GM18508 (cell line): ENCODE measurements at regions not wholly inside any gene's neighbourhood (a gene's known extent, or its start where the extent isn't known, plus 50 kb on each side); places are given as distances from the start of the nearest gene placed in this dataset.

Experiments used
- ATAC-seq: cut with Tn5 transposase; IDR thresholded peaks from one replicate; pipeline ENCODE4 v1.9.1; 2021; ENCODE audit warnings: moderate number of reproducible peaks; ENCODE audit not compliant: insufficient read depth, unreplicated experiment

DNA sequence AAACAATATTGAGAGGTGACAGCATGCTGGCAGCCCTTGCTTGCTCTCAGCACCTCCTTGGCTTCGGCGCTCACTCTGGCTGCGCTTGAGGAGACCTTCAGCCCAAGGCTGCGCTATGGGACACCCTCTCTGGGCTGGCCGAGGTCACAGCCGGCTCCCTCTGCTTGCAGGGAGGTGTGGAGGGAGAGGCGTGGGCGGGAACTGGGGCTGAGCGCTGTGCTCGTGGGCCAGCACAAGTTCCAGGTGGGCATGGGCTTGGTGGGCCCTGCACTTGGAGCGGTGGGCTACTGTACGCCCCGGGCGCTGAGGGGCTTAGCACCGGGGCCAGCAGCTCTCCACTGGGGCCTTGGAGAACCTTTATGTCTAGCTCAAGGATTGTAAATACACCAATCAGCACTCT is 1613.8 kb upstream of the IGFBP7 start:
- ATAC-seq, result no peak

DNA sequence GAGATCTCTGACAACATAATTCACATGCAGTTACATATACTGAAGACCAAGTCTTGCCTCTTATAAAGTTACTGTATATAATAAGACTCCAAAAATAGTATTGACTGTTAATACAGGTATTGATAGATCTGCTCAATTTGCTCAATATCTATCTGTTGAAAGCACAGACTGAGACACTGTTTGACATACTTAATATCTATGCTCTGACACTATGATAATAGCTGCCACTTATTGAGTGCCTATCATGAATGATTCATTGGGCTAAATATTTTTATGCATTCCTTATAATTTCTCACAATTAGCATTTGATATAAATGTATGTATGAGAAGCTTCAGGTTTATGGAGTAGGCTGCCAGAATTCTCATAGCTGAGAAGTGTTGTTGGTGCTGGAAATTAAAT is 1600.9 kb upstream of the IGFBP7 start:
- ATAC-seq, result no peak

DNA sequence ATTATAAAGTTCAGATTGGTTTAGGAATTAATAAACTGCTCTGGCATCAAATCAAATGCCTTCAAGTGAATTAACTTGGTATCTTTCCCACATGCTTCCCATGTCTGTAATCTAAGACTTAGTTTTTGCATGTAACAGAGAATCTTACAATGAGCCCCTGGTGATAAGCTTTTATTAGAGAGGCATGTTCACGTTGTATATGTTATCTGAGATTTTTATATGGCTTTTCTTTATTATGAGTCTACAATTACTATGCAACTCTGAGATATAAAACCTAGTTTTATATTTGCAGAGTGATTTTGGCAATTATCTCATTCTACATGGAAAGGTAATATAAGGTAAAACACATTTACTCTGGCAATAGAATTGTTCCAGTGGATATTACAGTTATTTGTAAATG is 1578.4 kb upstream of the IGFBP7 start:
- no peak for ATAC-seq

DNA sequence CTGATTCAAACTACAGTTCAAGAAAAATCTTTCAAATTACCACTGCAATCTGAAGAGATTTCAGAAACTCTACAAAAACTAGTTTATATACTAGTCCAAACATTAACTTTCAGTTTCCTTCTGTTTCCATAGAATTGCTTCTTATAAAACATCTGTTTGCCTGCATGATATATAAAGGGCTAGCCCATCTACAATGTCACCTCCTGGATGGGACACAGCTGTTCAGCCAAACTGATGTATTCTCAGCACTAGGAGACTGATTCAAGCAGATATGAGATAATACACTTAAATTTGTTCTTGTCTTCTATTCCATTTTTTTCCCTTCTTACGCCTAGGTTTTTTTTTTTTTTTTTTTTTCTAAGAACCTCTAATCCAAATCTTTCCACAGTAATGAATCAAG is 1569.7 kb upstream of the IGFBP7 start:
- no peak for ATAC-seq

DNA sequence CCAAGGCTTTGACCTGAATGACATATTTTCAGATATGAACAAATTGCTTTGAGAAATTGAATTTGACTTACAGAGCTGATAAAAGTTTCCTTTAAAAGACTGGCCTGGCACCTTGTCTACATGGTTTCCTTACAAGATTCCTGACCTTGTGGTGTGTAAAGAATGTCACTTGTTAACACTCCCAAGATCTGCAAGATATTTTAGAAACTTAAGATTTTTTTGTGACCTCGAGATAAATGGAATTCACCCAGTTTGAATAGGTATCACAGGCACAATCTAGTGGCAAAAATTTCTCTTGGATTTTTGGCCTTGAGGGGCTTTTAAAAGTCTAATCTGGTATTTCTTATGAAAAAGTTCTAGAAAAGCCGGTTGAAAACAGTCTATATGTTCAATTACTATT is 1568.9 kb upstream of the IGFBP7 start:
- ATAC-seq, result no peak

DNA sequence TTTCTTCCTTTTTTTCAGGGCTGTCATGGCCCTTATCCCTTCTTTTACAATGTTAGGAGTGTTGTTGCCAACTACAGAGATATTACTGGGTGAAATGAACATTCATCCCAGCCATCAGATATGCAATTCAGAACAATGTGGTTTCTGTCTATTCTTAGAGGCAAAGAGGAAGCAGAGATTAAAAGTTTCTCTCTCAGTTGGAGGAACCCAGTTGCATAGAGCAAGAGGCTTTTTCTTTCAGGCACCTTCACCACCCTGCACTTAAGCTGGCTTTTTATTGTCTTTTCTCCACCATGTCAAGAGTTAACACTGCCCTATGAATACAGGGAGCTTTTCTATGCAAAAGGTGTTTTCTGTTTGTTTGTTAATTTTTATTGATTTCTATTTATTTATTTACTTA is 1559.6 kb upstream of the IGFBP7 start:
- ATAC-seq, result no peak

DNA sequence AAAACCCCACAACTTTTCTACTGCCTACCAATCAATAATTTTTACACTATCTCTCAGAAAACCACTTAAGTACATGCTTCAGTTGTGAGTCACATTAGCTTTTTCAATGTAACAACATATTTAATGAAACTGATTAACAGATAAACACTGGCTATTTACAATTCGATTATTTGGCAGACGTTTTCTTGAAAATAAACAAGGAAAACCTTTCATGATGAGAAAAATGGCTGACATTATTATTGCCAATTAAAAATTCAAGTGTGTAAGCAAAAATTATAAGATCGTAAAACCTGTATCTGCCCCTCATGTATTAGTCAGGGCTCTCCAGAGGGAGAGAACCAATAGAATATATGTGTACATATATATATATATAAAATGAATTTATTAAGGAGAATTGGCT is 1555.5 kb upstream of the IGFBP7 start:
- no peak for ATAC-seq

DNA sequence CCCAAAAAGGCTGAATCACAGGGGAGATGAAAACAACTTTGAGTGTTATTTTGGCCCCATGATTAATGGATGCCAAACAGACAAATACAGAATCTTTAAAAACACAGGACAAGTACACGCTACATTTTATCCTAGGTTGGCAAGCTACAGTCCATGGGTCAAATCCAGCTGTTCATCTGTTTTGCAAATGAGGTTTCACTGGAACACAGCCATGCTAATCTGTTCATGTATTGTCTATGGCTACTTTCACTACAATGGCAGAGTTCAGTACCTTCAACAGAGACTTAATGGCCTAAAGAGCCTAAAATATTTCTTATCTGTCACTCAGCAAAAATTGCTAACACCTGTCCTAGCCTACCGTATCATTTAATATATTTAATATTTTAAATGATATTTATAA is 1548.5 kb upstream of the IGFBP7 start:
- ATAC-seq, result no peak

DNA sequence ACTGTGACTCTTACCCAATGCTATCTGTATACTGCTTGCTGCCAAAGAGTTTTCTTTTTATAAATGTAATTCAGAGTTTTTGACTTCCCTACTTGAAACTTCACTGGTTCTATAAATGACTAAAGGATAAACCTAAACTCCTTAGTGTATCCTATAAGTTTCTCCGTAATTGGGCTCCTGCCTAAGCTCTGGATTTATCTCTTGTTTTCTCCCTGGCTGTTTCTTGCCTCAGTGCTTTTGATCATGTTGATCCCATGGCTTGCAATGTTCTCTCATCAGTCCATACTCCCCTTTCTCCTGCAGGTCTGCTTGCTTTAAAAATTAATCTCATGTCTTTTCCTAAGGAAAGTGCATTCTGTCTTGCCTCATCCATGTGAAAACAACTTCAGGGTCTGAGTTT is 1543.1 kb upstream of the IGFBP7 start:
- ATAC-seq, result no peak

DNA sequence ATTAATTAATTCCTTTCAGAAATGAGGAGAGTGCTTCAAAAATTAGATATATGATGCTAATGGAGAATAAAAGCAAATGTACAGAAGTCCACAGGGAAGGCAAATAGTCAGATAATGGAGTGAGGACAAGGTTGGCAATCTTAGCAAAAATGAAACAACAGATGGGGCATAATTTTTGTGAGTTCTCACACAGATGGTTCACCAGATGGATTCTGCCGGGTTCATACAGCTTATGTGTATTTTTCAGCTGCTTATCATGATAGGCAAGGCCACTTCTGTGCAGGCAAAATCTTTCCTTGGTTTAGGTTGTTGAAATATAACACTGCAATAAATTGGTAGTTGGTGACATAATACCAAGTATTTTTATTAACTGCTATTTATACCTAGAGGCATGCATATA is 1539.0 kb upstream of the IGFBP7 start:
- ATAC-seq, result no peak

DNA sequence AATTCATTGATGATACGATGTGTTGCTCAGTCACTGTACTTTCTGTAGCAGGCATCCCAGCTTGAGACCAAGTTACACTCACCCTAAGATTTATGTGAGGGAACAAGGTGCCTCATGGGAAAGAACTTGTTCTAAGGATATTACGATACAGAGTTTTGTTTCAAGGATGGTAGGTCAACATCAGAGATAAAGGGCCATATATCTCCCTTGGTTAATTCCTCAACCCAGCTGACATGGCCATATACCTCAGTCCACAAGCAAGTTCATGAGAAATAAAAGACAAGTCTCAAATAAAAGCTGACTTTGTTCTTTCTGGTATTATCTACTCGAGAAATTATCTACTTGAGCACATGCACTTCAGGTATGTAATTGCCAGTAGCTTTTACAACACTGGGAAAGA is 1535.9 kb upstream of the IGFBP7 start:
- ATAC-seq, result no peak

DNA sequence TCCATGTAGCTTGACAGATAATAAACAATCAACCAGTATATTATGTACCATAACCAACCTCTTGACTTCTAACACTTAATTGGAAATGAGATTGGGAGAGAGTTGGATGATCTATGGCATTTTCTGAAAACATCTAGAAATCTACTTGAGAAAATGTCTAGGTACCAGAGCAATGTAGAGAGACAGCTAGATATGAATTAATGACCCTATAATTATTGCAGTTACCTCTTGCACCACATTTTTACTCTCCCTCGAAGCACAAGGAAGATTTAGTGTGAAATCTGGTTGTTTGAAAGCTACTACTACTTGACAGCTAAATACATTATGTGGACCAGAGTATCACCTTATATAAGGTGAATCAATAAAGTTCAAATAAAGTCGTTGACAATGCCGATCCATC is 1534.4 kb upstream of the IGFBP7 start:
- ATAC-seq, result no peak

DNA sequence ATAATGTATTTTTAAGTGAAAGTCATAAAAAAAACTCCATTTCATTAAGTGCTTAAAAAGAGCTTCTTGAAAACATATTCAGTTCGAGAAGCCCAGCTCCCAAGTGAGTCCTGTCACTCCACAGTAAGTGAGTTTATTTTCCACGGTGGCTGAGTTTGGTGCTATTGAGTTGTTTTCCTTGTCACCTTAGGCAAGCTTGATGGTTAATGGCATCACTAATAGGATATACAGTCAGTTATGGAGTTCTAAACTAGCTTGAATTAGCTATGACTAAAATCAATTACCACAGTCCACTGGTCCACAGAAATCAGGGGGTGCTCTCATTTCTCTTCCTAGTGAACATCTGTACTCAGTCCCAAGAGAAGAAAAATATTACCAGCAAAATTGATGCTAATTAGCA is 1526.2 kb upstream of the IGFBP7 start:
- ATAC-seq, result no peak

DNA sequence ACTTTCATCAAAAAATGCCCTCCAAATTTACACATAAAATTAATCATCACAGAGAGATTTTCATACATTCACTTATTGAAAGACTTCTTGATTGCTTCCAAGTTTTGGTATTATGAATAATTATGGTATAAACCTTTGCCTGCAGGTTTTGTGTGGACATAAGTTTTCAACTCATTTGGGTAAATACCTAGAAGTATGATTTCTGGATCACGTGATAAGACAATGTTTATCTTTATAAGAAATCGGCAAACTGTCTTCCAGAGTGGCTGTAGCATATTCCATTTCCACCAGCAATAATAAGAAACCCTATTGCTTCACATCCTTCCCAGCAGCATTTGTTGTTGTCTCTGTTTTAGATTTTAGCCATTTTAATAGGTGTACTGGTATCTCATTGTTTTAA is 1507.0 kb upstream of the IGFBP7 start:
- no peak for ATAC-seq

DNA sequence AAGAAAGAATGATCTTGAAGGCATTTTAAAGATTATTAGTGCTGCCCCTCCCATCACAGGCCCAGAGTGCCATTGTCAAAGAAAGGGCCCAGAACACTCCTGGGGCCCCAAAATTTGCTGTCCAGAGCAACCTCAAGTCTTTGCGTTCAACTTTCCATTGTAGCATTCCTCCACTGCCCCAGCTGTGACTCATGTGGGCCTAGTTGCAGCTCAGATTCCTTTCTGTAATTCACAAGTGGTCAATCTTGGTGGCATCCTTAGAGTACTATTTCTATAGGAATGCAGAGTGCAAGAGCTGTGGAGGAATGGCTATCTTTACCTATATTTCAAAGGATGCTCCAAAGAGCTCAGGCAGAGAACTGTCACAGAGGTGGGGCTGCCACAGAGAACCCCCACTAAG is 1500.8 kb upstream of the IGFBP7 start:
- no peak for ATAC-seq

DNA sequence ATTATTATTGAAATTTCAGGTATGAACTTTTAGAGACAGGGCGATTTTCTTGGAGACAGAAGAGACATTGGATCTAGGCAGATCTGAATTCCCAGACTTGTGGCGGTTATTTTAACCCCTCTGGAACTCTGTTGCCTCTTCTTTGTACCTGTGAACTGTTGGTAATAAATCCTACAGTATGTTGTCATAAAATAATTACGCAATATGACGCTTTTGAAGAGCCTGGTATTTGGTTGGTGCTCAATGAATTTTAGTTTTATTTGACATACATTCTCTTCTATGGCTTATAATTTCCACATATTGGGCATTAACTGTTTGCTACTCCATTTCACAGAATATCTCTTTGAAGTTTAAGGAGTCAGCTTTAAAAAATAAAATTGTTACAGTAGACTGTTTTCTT is 1496.1 kb upstream of the IGFBP7 start:
- ATAC-seq, result no peak

DNA sequence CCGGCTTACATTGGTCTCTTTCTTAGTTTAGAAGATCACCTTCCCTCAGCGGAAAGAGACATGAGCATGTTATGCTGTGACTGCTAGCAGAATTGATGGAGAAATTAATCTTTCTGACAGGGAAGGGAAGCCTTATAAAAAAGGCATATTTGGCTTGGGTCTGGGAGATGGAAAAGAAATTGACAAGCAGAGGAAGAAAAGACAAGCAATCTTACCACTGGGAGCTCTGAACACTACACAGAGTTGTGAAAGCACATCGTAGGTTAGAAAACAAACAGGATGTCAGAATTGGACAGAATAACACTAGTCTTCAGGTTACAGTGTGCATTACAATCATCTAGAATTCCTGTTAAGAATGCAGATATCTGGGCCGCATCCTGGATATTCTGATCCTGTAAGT is 1493.8 kb upstream of the IGFBP7 start:
- ATAC-seq, result no peak

DNA sequence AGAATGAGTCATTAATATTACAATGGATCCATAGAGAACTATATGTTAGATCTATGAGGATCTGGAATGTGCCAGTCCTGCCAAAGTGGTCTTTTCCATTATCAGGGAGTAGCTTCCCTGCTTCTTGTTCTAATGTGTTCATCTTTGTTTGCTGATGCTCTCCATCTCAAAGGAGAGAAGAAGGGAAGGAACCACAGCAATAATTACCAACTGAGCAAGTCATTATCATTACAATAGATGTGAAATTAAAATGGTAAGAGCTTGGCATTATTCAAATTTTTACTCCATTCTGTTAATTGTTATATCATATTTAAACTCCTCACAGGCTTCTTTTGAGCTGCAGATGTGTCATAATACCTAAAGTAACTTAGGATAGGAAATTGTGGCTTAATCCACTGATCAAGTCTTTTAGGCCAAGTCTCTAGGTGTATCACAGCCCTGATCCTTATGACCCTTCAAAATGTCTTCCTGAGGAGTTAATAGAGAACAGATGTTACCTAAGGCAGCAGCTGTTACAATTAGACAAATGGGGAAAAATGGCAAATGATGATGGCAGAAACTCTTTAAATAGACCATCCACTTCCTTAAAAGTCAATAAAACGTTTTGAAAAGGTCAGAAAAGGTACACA is 1492.7 kb upstream of the IGFBP7 start:
- ATAC-seq, result no peak

DNA sequence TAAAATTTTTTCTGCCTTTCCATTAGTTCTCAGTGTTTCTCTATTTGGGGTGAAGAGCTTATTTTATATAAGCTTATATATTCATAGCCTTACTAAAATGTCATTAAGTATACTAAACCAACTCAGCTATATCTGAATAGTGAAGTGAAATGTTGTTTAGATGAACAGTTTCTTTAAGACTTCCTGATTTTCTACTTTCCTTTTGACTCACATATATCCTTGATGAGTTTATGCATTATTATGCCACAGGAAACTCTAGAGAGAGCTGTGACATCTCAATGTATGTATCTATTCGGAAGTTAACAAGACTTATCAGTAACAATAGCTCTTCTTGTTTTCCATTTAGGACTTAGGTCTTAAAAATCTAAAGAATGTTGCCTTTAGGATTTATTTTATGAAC is 1491.8 kb upstream of the IGFBP7 start:
- no peak for ATAC-seq

DNA sequence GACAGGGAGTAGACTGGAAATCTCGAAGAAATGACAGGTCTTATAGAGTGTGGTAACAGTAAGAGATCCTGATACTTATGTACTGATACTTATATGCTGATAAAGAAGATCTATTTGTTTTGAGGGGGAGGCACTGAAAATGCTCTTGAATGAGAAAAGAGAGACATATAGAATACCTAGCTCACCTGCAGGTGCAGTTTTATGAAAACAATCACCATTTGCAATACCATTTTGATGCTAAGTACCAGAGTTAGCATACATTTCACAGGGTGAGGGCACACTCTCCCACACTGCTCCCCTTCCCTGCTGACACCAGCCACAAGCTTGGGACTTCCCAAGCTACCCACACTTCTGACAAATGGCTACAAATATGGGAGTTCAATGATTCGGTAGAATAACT is 1490.1 kb upstream of the IGFBP7 start:
- no peak for ATAC-seq

DNA sequence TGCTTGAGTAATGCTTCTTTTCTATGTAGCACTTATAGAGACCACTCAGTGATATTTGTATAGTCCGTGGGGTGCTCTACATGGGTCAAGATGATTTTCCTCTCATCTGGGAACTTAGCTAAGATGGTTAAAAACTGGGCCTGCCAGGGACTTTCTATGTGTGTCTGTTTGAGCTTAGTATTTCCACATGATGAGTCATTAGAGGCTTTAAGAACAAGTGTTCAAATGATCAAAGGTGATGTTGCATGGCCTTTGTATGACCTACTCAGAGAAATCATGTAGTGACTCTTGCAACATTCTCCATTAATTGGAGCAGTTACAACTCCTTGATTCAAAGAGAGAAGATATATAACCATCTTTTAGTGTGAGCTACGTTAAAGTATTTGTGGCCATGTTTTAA is 1480.5 kb upstream of the IGFBP7 start:
- no peak for ATAC-seq

DNA sequence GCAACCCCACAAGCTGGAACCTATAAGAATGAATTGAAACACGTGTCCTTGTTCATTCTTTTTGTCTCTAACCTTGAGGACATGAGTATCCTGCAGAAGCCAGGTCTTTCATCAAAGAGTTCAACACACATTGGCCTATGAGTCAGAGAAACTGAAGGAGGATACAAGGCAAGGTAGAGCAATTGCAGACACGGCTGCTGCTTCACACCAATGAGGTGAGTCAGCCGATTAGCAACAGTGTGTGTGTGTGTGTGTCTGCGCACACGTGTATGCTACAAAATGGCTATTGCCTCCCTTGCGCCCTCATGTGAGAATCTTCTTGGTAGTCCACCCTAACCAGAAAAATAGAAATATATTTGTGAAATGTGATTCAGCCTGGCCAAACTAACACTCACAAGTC is 1477.7 kb upstream of the IGFBP7 start:
- ATAC-seq, result no peak

DNA sequence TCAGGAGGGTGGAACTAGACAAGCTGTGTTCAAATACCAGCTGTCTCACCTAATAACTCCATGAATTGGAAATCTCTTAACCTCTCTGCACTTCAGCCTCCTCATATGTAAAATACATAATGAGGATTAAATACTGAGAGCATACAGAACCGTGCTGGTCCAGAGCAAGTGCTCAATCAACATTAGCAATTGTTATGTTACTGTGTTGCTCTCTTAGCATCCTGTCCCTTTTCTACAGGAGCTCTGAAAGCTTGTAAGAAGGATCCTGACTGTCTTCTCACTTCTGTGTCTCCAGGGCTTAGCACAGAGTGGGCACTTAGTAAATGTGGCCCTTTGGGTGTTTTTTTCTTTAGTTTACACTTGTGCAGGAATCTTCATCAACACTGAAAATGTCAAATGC is 1456.1 kb upstream of the IGFBP7 start:
- ATAC-seq, result no peak
